Jurkat, Clone E6-1 (cell line): ENCODE measurements at regions not wholly inside any gene's neighbourhood (a gene's known extent, or its start where the extent isn't known, plus 50 kb on each side); places are given as distances from the start of the nearest gene placed in this dataset.
"Not testable (repeated sequence)": the region's sequence is repeated elsewhere in the genome, so short reads cannot be mapped to it uniquely, and the experiment has no call there.

Experiments
- DNase-seq: peaks from one replicate; pipeline ENCODE4 v3.0.0-alpha.2; 2011; ENCODE audit warnings: low read depth, low spot score
- H3K4me3 ChIP-seq: 2 replicates; pipeline ENCODE4 v1.5.1; 2011; ENCODE audit warnings: mild to moderate bottlenecking, low read length, control low read depth, moderate library complexity

DNA sequence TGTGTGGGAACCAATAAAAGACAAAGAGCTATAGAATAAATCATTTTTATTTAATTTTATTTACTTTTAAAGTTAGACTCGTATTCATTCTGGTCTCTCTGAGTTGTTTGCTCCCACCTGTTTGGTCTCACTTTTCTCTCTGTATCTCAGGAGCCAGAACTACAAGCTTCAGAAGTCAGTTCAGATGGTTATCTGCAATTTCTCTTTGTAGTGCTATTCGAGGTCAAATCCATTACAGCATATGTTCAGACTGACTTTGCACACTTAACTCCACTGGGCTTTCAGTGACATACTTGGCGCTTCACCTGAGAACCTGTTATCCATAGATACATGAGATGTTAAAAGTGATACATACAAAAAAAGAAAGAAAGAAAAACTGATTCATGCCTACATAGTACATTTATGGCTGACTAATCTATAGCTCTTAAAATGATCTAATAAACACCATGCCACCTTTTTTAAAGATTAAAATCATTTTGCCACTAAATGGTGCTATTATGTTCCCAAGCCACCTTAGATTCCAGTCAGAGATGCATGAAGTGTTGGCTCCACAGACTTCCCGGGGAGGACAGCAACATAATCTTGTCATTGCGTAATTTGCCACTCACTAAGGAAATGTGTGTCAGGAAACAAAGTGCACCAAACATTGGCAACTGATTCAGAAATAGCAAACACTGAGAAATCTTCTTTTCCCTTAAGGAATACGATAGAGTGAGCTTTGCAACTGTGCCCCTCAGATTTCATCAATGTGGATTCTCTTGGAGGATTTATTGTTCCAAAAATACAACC, 396.7 kb downstream of the HACE1 start:
- no peak for DNase-seq

DNA sequence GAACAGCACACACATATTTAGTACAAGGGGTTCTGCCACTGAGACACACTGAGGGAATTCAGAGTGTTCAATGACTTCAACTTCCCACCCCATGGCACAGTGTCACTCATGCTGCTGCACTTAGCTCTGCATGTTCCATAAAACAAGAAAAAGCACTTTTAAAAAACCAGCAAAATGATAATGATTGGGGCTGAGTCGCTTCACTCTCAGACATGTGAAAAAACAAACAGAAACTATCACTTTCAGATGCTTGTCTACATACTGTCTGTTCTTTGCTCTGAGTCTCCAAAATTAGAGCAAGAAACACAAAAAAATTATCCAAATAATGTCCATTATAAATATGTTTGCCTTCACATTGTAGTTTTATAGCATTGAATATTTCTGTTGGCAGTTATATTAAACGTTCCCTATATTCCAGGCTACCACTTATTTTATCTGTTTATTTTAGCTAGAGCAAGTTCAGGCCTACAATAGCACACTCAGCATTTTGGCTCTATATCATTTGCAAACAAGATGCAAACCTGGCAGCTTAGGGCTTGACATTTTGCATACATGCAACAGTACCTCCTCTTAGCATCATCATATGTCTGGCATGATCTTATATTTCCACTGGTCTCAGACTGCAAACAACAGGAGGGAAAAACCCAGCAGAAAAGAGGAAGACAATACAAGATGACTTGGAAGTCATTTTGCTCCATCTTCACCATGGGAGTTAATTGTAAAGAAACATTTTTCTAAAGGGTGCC, 398.8 kb downstream of the HACE1 start:
- H3K4me3 ChIP-seq, result no peak overlapping the region
- no peak for DNase-seq

More for the DNA sequence above, 396.7 kb downstream of the HACE1 start:
- H3K4me3 ChIP-seq, result no peak overlapping the region

DNA sequence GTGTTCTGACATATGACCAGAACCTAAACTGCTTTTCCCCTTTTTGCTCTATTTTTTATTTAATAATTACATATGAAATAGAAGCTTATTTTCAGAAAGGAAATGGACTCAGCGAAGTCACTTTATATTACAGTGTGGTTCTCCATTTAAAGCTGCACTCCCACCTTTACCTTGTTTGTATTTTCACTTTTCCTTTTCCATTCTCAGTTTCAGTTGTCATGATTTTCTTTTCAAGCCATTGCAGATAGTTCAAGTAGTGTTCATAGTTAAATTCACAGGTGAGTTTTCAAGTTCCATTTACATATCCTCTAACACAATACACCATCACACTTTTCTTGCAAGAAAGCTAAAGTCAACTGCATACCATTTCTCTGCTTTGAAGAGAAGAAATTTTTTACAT, 400.2 kb downstream of the HACE1 start:
- H3K4me3 ChIP-seq, result no peak overlapping the region
- no peak for DNase-seq

DNA sequence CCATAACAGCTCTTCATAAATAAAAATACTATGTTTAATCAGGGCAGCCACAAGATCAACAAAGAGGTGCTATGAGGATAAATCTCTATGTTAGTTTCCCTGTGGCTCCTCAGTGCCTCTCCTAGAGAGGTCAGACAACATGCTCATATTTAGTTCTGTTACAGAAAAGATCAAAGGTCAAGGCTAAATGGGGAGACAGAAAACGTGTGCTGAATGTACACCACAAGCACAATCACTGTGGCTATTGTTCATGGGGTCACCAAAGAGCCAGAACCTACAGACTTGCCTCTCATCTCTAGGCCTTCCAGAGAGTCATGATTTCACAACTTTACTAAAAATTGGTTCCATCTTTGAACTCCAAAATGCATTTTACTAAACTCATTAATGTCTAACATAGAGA, 409.8 kb downstream of the HACE1 start:
- no peak overlapping the region for H3K4me3 ChIP-seq
- DNase-seq, result no peak

DNA sequence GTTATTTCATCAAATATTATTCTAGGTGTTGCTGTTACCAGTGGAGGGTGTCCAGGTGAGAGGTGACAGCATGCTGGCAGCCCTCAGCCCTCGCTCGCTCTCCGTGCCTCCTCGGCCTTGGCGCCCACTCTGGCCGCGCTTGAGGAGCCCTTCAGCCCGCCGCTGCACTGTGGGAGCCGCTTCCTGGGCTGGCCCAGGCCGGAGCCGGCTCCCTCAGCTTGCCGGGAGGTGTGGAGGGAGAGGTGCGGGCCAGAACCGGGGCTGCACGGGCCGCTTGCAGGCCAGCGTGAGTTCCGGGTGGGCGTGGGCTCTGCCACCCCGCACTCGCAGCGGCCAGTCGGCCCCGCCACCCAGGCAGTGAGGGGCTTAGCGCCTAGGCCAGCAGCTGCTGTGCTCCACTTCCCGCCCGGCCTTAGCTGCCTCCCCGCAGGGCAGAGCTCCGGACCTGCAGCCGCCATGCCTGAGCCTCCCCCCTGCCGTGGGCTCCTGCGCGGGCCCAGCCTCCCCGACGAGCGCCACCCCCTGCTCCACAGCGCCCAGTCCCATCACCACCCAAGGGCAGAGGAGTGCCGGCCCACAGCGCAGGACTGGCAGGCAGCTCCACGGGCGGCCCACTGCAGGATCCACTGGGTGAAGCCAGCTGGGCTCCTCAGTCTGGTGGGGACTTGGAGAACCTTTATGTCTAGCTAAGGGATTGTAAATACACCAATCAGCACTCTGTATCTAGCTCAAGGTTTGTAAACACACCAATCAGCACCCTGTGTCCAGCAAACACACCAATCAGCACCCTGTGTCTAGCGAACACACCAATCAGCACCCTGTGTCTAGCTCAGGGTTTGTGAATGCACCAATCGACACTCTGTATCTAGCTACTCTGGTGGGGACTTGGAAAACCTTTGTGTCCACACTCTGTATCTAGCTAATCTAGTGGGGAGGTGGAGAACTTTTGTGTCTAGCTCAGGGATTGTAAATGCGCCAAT, 413.3 kb downstream of the HACE1 start:
- DNase-seq, H3K4me3 ChIP-seq: not testable (repeated sequence)

DNA sequence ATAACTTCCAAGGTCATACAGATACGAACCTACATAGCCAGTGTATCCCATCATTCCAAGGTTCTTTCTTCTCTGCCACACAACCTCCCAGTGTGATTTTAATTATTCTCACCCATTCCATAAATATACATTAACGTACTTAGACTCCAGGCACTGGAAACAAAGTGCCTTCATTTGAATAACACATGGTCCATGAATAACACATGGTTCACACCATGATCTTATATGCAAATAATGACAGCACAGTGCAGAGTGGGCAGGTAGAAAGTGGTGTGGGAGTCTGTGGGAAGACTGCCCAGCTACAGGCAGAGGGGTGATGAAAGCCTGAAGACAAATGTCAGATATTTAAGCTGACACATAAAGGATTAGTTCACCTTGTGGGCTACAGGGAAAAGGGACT, 425.2 kb downstream of the HACE1 start:
- no peak for DNase-seq
- no peak overlapping the region for H3K4me3 ChIP-seq

DNA sequence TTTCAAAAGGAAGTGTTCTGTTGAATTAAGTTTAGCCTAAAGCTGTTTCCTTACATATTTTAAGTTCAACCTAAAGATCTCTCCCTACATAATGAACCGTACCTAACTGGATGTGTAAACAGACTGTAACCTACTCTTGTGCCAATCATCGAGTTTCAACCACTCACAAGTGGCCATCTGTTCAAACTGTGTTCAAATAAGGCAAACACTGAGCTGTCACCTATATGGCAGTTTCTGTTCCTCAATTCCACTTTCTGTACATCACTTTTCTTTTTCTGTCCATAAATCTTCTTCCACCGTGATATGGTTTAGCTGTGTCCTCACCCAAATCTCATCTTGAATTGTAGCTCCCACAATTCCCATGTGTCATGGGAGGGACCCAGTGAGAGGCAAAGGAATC, 428.6 kb downstream of the HACE1 start:
- no peak for DNase-seq
- no peak overlapping the region for H3K4me3 ChIP-seq

DNA sequence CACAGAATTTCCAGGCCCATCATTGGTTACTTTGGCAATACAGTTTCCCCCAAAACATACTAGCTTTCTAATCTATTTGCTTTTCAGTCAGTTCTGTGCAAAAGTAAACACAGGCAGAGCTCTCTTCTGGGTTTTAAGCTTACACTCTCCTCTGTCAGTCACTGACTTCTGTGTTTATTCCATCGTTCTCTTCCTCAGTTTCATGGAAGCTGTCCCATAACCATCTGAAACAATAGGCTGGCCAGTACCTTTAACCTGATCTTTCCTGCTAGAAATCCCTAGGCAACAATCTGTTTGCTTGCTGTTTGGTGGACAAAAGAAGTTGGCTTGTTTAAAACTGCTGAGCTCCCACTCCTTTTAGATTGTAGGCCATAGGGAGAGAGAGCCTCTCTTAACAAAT, 431.5 kb downstream of the HACE1 start:
- no peak for DNase-seq
- no peak overlapping the region for H3K4me3 ChIP-seq

DNA sequence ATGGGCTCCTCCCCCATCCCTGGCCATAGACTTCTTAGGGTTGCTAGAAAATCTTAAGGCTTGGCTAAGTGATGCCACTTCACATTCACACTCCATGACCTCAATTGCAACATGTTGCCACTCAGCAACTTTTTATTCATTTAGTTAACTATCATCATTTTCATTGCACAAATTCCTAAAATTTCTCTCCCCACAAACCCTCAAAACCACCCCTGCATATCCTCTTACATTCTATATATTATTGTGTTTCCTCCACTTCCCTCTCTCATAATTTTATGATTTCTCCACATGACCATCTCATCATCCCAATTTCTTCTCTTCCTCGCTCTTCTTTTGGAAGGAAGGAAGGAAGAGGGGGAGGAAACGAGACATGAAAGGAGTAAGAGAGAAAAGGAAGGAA, 436.0 kb downstream of the HACE1 start:
- no peak for DNase-seq
- H3K4me3 ChIP-seq, result no peak overlapping the region

DNA sequence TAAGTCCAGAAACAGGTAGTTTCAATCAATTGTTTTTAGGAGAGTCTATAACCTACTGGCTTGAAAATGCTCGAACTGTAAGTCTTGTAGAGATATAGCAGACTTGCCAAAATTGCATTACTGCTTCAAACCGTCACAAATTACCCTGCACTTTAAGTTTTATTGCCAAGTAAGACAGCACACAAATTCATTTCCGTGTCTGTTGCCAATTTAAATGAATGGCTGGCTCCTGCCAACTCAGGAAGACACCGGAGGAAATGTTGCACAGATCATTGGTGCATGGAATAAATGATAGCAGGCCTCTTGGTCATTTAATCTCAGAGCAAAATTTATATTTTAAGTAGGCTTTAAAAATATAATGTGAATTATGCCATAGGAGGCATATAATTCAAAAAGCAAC, 438.1 kb downstream of the HACE1 start:
- no peak for DNase-seq
- H3K4me3 ChIP-seq, result no peak overlapping the region

DNA sequence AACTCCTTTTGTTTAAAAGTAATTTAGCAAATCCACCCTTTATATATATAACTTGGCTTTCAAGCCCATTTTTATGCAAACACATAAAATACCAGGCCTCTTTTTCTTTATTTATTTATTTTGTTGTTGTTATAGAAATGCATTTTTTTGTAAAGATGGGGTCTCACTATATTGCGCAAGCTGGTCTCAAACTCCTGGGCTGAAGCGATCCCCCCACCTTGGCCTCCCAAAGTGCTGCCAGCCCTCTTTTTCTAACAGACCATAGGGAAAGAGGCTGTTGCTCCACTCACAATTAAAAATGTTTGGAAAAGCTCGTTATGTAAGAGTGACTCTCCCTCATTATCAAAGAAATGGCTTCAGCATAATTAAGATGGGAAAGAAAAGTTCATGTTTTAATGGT, 440.9 kb downstream of the HACE1 start:
- DNase-seq, result no peak
- no peak overlapping the region for H3K4me3 ChIP-seq

DNA sequence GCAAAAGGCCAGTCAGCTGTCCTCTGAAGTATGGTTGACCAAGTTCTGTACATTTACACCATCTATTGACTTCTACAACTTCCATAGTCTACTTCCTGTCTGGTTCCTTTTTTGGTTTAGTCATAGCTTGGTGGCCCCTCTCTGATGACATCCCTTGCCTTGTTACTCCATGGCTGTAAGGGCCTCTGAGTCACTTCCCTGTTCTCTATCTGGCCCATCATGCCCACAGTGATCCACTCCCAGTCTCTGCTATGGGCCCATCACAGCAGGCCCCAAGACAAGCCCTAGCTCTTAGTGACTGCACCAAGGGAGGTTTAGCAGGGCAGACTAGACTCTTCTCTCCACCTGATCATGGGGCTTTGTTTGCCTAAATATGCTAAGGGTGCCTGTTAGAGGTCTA, 441.6 kb downstream of the HACE1 start:
- no peak for DNase-seq
- no peak overlapping the region for H3K4me3 ChIP-seq

DNA sequence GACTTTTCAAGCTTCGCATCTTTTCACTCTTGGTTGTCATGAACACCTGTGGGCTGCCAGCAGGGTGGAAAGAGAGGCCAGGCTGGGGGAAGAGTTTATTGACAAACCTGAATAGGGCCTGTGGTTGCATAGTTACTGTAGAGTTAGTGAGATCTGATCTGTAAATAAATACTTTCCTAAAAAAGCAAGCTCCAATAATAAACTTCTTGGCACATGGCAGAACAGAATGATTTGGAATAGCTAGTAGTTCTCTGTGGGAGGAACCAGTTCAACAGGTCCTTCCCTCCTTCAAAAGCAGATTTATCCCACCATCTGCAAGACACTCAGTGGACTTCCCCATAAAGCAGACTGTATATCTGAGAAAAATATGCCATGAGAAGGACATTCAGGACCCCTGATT, 445.0 kb downstream of the HACE1 start:
- no peak for DNase-seq
- H3K4me3 ChIP-seq, result no peak overlapping the region

DNA sequence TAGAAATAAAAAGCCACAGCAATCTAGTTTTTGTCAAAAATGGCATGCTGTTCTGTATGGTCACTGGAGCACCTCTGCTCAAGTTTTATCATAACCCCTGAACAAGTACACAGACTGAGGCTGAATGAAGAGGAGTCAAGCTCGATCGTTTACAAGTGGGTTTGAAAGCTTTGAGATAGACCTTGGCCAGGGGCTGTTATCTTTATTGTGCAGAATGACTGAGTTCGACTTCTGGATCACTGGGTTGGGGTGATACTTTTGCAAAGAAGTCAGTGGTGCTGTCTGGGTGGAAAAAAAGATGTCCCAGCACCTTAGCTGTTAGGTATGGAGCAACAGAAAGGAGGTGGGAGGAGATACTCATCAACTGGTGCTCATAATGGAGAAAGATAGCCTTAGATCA, 446.0 kb downstream of the HACE1 start:
- DNase-seq, result no peak

DNA sequence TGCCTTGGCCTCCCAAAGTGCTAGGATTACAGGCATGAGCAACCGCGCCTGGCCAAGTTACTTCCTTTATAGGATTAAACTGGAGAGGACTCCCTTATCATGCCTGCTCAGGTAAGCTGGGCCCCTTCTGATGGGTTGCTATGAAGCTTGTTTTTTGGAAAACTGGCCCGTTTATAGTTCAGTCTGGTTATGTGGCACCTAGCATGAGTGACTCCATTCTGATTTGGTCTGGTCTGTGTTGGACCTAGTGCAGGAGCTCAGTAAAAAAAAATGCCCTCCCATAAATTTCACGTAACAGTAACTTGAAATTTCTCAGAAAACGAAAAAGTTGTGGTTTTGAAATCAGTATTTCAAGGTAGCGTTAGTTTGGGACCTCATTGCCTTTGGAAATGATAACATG, 448.4 kb downstream of the HACE1 start:
- DNase-seq, result no peak
- no peak overlapping the region for H3K4me3 ChIP-seq

More for the DNA sequence above, 446.0 kb downstream of the HACE1 start:
- H3K4me3 ChIP-seq, result no peak overlapping the region

DNA sequence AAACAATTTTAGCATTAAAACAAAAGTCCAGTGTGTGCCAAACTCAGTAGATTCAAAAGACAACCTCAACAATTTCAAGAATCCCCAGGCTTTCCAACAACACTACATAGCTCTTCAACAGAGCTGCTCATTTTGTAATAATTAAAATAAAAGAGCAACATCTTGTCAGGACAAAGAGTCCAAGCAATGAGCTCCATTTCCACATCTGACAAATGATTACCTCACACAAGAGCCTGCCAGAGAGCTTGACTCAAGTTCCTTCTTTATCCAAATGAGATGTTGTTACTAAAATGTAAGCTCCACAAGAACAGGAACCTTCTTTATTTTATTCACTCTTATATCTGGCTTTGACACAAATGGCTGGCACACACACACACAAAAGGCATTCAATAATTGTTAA, 449.8 kb downstream of the HACE1 start:
- DNase-seq, result no peak

DNA sequence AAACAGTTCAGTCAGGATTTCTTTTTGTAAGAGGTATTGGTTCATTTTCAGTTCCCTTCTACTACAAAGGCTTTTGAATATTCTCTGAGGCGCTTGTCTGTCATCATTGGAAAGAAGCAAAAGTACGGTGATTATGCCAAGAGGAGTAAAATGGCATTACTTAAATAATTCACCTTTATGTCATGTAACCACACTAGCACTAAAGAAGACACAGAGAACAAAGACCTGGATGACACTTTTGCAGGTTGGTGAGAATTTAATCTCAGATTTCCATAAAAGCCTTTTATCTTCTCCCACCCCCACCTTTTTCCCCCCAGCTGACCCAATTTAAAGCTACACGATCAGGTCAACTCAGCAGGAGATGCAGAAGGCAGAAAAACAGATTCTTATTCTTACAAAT, 451.8 kb downstream of the HACE1 start:
- H3K4me3 ChIP-seq, result no peak overlapping the region
- no peak for DNase-seq

More for the DNA sequence above, 449.8 kb downstream of the HACE1 start:
- no peak overlapping the region for H3K4me3 ChIP-seq

DNA sequence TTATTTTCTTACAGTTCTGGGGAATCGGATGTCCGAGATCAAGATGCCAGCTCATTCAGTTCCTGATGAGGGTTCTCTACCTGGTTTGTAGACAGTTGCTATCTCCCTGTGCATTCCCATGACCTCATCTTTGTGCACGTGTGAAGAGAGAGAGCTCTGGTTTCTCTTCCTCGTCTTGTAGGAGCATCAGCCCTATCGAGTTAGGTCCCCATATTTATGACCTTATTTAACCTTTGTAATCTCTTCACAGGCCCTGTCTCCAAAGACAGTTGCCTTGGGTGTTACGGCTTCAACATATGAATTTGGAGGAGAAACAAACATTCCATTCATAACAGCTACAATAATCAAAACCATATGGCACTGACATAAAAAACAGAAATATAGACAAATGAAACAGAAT, 455.3 kb downstream of the HACE1 start:
- DNase-seq, result no peak

DNA sequence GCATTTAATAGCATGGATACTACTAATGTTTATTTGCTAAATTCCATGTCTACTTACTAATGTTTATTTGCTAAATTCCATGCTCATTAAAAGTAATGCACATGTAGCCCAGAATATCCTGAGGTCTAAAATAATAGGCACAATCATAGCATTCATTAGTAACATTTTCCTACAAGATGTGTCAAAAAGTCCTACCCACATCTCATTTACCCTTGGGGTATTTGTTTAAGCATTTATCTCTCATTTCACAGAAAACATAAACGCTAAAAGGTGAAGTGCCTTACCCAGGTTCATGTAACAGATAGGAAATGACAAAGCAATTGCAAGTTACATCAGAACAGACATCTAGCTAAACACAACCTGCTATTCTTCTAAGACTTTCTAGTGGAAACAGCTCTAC, 457.1 kb downstream of the HACE1 start:
- DNase-seq, result no peak
- H3K4me3 ChIP-seq, result no peak overlapping the region

More for the DNA sequence above, 455.3 kb downstream of the HACE1 start:
- no peak overlapping the region for H3K4me3 ChIP-seq

DNA sequence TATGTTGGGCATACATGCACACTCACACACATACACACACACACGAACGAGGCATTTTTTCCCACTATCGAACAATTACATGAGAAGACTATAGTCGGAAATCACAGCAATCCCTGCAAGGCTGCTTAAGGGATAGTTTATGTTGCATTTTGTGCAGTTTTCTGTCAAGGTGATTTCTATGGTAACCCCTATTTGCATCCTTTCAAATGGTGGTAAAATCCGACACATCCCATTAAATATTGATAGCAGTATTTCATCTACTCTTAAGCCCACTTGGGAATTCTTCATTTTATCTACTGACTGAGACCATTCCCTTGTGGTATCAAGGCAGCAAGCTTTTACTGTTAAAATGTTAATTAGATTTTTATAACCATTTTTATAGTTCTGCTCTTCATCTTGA, 457.8 kb downstream of the HACE1 start:
- no peak overlapping the region for H3K4me3 ChIP-seq
- DNase-seq, result no peak
